ENCODE measurements at regions not wholly inside any gene's neighbourhood (a gene's known extent, or its start where the extent isn't known, plus 50 kb on each side); places are given as distances from the start of the nearest gene placed in this dataset.

- H3K27ac ChIP-seq (replicated peaks): no peak overlapping the region
- TF ChIP-seq SPI1 (IDR thresholded peaks at IDR 0.05; ENCODE audit: borderline replicate concordance, low read depth) (no peak), GABPA (IDR thresholded peaks at IDR 0.05; ENCODE audit: low read depth) (no peak)
- no peak overlapping the region for H3K4me3 ChIP-seq (replicated peaks; ENCODE audit: insufficient read depth, low read length)
- no peaks in the 10 kb centered on the region for H3K27me3 ChIP-seq (ENCODE audit: insufficient read depth, poor library complexity, severe bottlenecking)
- no peak for DNase-seq (ENCODE audit: low read depth in 1 of 2, low spot score in 1 of 2)
Observed at GRCh38 chr2:19272039-19272438, 86.4 kb downstream of the OSR1 start.

- no peaks in the 10 kb centered on the region for H3K27me3 ChIP-seq (ENCODE audit: insufficient read depth, poor library complexity, severe bottlenecking)
- TF ChIP-seq POLR2AphosphoS5 (IDR thresholded peaks at IDR 0.05; ENCODE audit: low read depth) (no peak), GABPA (IDR thresholded peaks at IDR 0.05; ENCODE audit: low read depth) (no peak), REST (IDR thresholded peaks at IDR 0.05; ENCODE audit: insufficient replicate concordance, low read depth) (no peak), SPI1 (IDR thresholded peaks at IDR 0.05; ENCODE audit: borderline replicate concordance, low read depth) (no peak)
- TF ChIP-seq, protein P1, sequence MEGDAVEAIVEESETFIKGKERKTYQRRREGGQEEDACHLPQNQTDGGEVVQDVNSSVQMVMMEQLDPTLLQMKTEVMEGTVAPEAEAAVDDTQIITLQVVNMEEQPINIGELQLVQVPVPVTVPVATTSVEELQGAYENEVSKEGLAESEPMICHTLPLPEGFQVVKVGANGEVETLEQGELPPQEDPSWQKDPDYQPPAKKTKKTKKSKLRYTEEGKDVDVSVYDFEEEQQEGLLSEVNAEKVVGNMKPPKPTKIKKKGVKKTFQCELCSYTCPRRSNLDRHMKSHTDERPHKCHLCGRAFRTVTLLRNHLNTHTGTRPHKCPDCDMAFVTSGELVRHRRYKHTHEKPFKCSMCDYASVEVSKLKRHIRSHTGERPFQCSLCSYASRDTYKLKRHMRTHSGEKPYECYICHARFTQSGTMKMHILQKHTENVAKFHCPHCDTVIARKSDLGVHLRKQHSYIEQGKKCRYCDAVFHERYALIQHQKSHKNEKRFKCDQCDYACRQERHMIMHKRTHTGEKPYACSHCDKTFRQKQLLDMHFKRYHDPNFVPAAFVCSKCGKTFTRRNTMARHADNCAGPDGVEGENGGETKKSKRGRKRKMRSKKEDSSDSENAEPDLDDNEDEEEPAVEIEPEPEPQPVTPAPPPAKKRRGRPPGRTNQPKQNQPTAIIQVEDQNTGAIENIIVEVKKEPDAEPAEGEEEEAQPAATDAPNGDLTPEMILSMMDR (IDR thresholded peaks at IDR 0.05; ENCODE audit: insufficient read depth, low read length): no peak
Observed at GRCh38 chr2:19264852-19265251, 93.6 kb downstream of the OSR1 start.

DNA sequence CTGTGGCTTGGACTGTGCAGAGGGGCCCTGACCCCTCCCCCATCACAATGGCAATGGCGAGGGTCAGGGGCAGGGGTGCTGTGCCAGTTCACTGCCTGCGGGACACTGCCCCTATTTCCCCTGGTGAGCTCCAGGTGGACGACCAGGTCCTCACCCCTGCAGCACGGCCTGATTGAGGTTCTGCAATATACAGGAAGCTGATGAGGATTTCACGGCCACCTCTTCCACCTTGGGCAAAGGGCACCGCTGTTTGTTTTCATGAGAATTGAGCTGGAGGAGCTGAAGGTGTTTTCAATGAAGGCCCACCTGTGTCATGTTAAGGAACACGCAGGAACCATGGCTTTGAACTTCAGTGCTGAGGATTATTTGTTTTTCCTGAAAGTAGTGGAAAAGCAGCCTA lies 96.3 kb downstream of the OSR1 start:
- H3K4me3 ChIP-seq (replicated peaks; ENCODE audit: insufficient read depth, low read length): no peak overlapping the region
- TF ChIP-seq GABPA (IDR thresholded peaks at IDR 0.05; ENCODE audit: low read depth) (no peak), REST (IDR thresholded peaks at IDR 0.05; ENCODE audit: insufficient replicate concordance, low read depth) (no peak), SPI1 (IDR thresholded peaks at IDR 0.05; ENCODE audit: borderline replicate concordance, low read depth) (no peak), POLR2AphosphoS5 (IDR thresholded peaks at IDR 0.05; ENCODE audit: low read depth) (no peak)
- TF ChIP-seq, protein P1 (IDR thresholded peaks at IDR 0.05; ENCODE audit: insufficient read depth, low read length): no peak
- H3K27me3 ChIP-seq (ENCODE audit: insufficient read depth, poor library complexity, severe bottlenecking): no peaks in the 10 kb centered on the region
- no peak for DNase-seq (ENCODE audit: low read depth in 1 of 2, low spot score in 1 of 2)
- H3K27ac ChIP-seq (replicated peaks): no peak overlapping the region

More at GRCh38 chr2:19264852-19265251, 93.6 kb downstream of the OSR1 start:
- Histone ChIP-seq H3K27ac (replicated peaks) (no peak overlapping the region), H3K4me3 (replicated peaks; ENCODE audit: insufficient read depth, low read length) (no peak overlapping the region)
- DNase-seq (ENCODE audit: low read depth in 1 of 2, low spot score in 1 of 2): no peak

DNA sequence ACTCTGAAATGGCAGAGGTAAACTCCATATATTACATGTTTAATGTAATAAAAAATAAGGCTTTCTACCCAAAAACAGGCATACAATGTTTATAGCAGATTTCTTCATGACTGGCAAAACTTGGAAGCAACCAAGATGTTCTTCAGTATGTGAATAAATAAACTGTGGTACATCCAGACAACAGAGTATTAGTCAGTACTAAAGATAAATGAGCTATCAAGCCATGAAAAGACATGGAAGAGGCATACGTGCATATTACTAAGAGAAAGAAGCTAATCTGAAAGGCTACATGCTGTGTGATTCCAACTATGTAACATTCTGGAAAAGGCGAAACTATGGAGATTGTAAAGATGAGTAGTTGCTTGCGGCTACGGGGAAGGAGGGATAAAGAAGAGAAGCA lies 97.4 kb downstream of the OSR1 start:
- DNase-seq (ENCODE audit: low read depth in 1 of 2, low spot score in 1 of 2): no peak
- Histone ChIP-seq H3K27me3 (ENCODE audit: insufficient read depth, poor library complexity, severe bottlenecking) (no peaks in the 10 kb centered on the region), H3K27ac (replicated peaks) (no peak overlapping the region), H3K4me3 (replicated peaks; ENCODE audit: insufficient read depth, low read length) (no peak overlapping the region)
- TF ChIP-seq SPI1 (IDR thresholded peaks at IDR 0.05; ENCODE audit: borderline replicate concordance, low read depth) (no peak), GABPA (IDR thresholded peaks at IDR 0.05; ENCODE audit: low read depth) (no peak)

DNA sequence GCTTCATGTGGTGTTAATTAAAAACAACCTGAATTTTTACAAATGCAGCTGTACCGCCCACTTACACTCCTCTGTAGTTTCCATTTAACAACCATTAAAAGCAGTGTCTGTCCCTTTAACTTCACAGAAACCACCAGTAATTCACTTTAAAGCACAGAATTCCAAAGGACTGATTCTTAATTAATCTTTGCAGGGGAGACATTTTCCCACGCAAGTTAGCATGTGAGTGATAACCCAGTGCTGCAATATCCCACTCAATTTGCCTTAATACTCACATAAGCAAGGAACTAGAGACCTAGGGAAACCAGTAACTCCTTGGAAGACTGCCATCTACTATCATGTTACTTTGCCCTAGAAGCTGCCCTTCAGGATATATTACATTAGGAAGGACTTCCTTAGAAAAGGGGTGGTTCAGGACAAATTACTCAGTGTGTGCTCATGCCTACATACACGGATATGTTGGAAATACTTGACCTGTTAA lies 102.3 kb downstream of the OSR1 start:
- no peak overlapping the region for H3K4me3 ChIP-seq (replicated peaks; ENCODE audit: insufficient read depth, low read length)
- DNase-seq (ENCODE audit: low read depth in 1 of 2, low spot score in 1 of 2): no peak
- no peak overlapping the region for H3K27ac ChIP-seq (replicated peaks)
- TF ChIP-seq SPI1 (IDR thresholded peaks at IDR 0.05; ENCODE audit: borderline replicate concordance, low read depth): no peak
- no peak for TF ChIP-seq POLR2AphosphoS5 (IDR thresholded peaks at IDR 0.05; ENCODE audit: low read depth)
- TF ChIP-seq REST (IDR thresholded peaks at IDR 0.05; ENCODE audit: insufficient replicate concordance, low read depth): no peak
- TF ChIP-seq GABPA (IDR thresholded peaks at IDR 0.05; ENCODE audit: low read depth): no peak
- H3K27me3 ChIP-seq (ENCODE audit: insufficient read depth, poor library complexity, severe bottlenecking): no peaks in the 10 kb centered on the region
